OCI-LY1 (cell line): ENCODE measurements at regions not wholly inside any gene's neighbourhood (a gene's known extent, or its start where the extent isn't known, plus 50 kb on each side); places are given as distances from the start of the nearest gene placed in this dataset.

Experiments used
- H2AFZ ChIP-seq: fragments of 200-600 bp; sonication (generic), shearing (Covaris generic); 2 replicates; pipeline ENCODE4 v1.6.0; 2014; ENCODE audit warnings: antibody characterized with exemption, mild to moderate bottlenecking, low read length
- H3F3A ChIP-seq: fragments of 200-600 bp; sonication (generic), shearing (Covaris generic); 2 replicates; pipeline ENCODE4 v1.6.0; 2014; ENCODE audit warnings: mild to moderate bottlenecking, antibody characterized with exemption, low read length, moderate library complexity; ENCODE audit not compliant: insufficient read depth
- H3K27ac ChIP-seq: fragments of 200-600 bp; sonication (generic); 2 replicates; pipeline ENCODE4 v1.5.1; 2014; ENCODE audit warnings: low read length, mixed run types, mild to moderate bottlenecking, low read depth; ENCODE audit not compliant: poor library complexity, severe bottlenecking
- H3K27me3 ChIP-seq: fragments of 200-600 bp; sonication (generic); 2 replicates; pipeline ENCODE4 v1.6.0; 2014; ENCODE audit warnings: antibody characterized with exemption, mild to moderate bottlenecking, low read length, moderate library complexity; ENCODE audit not compliant: insufficient read depth
- H3K36me3 ChIP-seq: fragments of 200-600 bp; sonication (generic); 2 replicates; pipeline ENCODE4 v1.6.1; 2014; ENCODE audit warnings: mild to moderate bottlenecking, antibody characterized with exemption, low read length, moderate library complexity, mixed read lengths; ENCODE audit not compliant: insufficient read depth
- H3K4me1 ChIP-seq: fragments of 200-600 bp; sonication (generic); 2 replicates; pipeline ENCODE4 v1.5.1; 2014; ENCODE audit warnings: mild to moderate bottlenecking, low read length, moderate library complexity; ENCODE audit not compliant: insufficient read depth, severe bottlenecking
- H3K4me2 ChIP-seq: fragments of 200-600 bp; sonication (generic), shearing (Covaris generic); 2 replicates; pipeline ENCODE4 v1.6.1; 2014; ENCODE audit warnings: low read length
- H3K4me3 ChIP-seq: fragments of 200-600 bp; sonication (generic); 2 replicates; pipeline ENCODE4 v1.5.1; 2014; ENCODE audit warnings: low read length, low read depth, mild to moderate bottlenecking, mixed read lengths; ENCODE audit not compliant: poor library complexity, severe bottlenecking
- H3K79me2 ChIP-seq: fragments of 200-600 bp; shearing (Covaris generic); 2 replicates; pipeline ENCODE4 v1.6.1; 2016; ENCODE audit warnings: mixed run types, low read length, mixed read lengths; ENCODE audit not compliant: insufficient read depth
- H3K9ac ChIP-seq: fragments of 200-600 bp; sonication (generic), shearing (Covaris generic); 2 replicates; pipeline ENCODE4 v1.6.1; 2014; ENCODE audit warnings: mild to moderate bottlenecking, low read length, mixed read lengths
- H3K9me2 ChIP-seq: fragments of 200-600 bp; sonication (generic), shearing (Covaris generic); 2 replicates; pipeline ENCODE4 v1.6.1; 2014; ENCODE audit warnings: low read depth, mild to moderate bottlenecking, low read length, mixed read lengths
- H3K9me3 ChIP-seq: fragments of 200-600 bp; shearing (Covaris generic); 2 replicates; pipeline ENCODE4 v1.6.1; 2014; ENCODE audit warnings: low read length, mixed read lengths
- H4K20me1 ChIP-seq: fragments of 200-600 bp; sonication (generic), shearing (Covaris generic); 2 replicates; pipeline ENCODE4 v1.6.0; 2016; ENCODE audit warnings: mild to moderate bottlenecking, low read length; ENCODE audit not compliant: insufficient read depth
- EZH2 ChIP-seq: fragments of 200-600 bp; sonication (generic), shearing (Covaris generic); IDR thresholded peaks from 2 replicates; pipeline ENCODE4 v1.8.0; 2017; ENCODE audit warnings: borderline replicate concordance, mixed run types, mild to moderate bottlenecking, antibody characterized with exemption, low read length, moderate library complexity, mixed read lengths
- TF ChIP-seq, protein P1 (sequence below): fragments of 200-600 bp; sonication (generic), shearing (Covaris generic); IDR thresholded peaks from 2 replicates; pipeline ENCODE4 v1.5.1; 2017; ENCODE audit warnings: mild to moderate bottlenecking, antibody characterized with exemption, low read length, moderate library complexity, mixed read lengths

DNA sequence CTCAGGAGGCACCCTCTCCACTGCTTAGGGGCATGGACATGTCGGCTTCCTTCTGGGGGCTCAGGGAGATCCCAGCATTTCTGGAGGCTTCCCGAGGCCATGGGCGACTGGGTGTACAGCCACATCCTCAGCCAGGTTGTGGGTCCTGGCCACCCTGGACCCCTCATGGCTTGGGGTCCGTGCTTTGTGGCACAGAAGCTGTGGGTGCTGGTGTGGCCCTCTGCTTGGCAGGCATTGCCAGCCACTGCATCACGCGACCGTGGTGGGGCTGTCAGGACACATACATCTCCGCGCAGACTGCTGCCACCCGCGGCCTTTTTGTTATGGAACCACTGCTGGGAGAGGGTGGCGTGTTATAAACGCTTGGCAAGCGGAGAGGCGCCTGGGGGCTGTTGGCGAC, 1174.9 kb downstream of the BRD1 start:
- Histone ChIP-seq H3K9me3 (no peaks in the 10 kb centered on the region), H3K4me2 (no peak overlapping the region), H2AFZ (no peak overlapping the region), H4K20me1 (no peaks in the 10 kb centered on the region), H3F3A (no peaks in the 10 kb centered on the region), H3K27ac (no peak overlapping the region), H3K79me2 (no peaks in the 10 kb centered on the region), H3K9me2 (no peaks in the 10 kb centered on the region), H3K36me3 (no peaks in the 10 kb centered on the region), H3K4me1 (no peaks in the 10 kb centered on the region), H3K27me3 (no peaks in the 10 kb centered on the region), H3K4me3 (no peak overlapping the region), H3K9ac (no peak overlapping the region)
- TF ChIP-seq, protein P1, sequence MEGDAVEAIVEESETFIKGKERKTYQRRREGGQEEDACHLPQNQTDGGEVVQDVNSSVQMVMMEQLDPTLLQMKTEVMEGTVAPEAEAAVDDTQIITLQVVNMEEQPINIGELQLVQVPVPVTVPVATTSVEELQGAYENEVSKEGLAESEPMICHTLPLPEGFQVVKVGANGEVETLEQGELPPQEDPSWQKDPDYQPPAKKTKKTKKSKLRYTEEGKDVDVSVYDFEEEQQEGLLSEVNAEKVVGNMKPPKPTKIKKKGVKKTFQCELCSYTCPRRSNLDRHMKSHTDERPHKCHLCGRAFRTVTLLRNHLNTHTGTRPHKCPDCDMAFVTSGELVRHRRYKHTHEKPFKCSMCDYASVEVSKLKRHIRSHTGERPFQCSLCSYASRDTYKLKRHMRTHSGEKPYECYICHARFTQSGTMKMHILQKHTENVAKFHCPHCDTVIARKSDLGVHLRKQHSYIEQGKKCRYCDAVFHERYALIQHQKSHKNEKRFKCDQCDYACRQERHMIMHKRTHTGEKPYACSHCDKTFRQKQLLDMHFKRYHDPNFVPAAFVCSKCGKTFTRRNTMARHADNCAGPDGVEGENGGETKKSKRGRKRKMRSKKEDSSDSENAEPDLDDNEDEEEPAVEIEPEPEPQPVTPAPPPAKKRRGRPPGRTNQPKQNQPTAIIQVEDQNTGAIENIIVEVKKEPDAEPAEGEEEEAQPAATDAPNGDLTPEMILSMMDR, result no peak
- TF ChIP-seq EZH2, result no peak

DNA sequence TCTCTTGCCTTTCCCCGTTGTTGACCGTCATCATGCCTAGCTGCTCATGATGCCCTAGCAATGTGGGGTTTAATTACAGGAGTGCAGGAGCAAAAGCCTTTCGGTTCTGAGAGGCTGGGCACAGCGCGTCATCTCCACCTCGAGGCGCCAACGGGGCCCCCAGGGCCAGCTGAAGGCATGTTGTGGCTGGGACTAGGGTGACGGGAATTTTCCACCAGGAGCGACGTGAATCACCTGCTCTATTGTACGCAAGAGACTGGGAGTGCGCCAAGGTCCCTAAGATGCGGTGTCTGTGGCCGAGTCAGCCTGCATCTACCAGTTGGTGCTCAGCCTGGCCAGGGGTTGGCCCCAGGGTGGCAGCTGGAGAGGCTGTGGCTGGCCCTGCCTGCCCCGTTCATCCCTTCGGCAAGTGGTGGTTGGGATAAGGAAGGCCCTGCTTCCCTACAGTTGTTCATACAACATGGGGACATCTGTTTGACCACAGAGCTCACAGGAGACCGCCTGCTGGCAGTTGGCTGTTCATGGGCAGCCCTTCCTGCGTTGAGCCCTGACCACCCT, 1175.6 kb downstream of the BRD1 start:
- Histone ChIP-seq H3K79me2 (no peaks in the 10 kb centered on the region), H3K9me2 (no peaks in the 10 kb centered on the region), H3K4me3 (no peak overlapping the region), H4K20me1 (no peaks in the 10 kb centered on the region), H2AFZ (no peak overlapping the region), H3K4me1 (no peaks in the 10 kb centered on the region), H3K9ac (no peak overlapping the region), H3K36me3 (no peaks in the 10 kb centered on the region), H3K9me3 (no peaks in the 10 kb centered on the region), H3K4me2 (no peak overlapping the region), H3F3A (no peaks in the 10 kb centered on the region), H3K27me3 (no peaks in the 10 kb centered on the region), H3K27ac (no peak overlapping the region)
- TF ChIP-seq, protein P1, result no peak
- no peak for TF ChIP-seq EZH2

- no peak for TF ChIP-seq EZH2
- TF ChIP-seq, protein P1, result no peak
- Histone ChIP-seq H3K79me2 (no peaks in the 10 kb centered on the region), H3K4me2 (no peak overlapping the region), H3K4me1 (no peaks in the 10 kb centered on the region), H2AFZ (no peak overlapping the region), H3K9me2 (no peaks in the 10 kb centered on the region), H3K4me3 (no peak overlapping the region), H3K36me3 (no peaks in the 10 kb centered on the region), H3K27me3 (no peaks in the 10 kb centered on the region), H3K9me3 (no peaks in the 10 kb centered on the region), H3K27ac (no peak overlapping the region), H4K20me1 (no peaks in the 10 kb centered on the region), H3K9ac (no peak overlapping the region), H3F3A (no peaks in the 10 kb centered on the region)
Observed at GRCh38 chr22:48651036-48651890, 1176.4 kb downstream of the BRD1 start.
